Ishikawa (cell line): ENCODE measurements at regions not wholly inside any gene's neighbourhood (a gene's known extent, or its start where the extent isn't known, plus 50 kb on each side); places are given as distances from the start of the nearest gene placed in this dataset.

Experiments
- CEBPB ChIP-seq: IDR thresholded peaks from 2 replicates; pipeline ENCODE4 v1.6.1; 2012
- CREB1 ChIP-seq: IDR thresholded peaks from 2 replicates; pipeline ENCODE4 v1.6.1; 2012; ENCODE audit warnings: low read depth
- EGR1 ChIP-seq: IDR thresholded peaks from 2 replicates; pipeline ENCODE4 v1.6.1; 2012
- EP300 ChIP-seq: IDR thresholded peaks from 2 replicates; pipeline ENCODE4 v1.6.1; 2012; ENCODE audit warnings: borderline replicate concordance
- FOXM1 ChIP-seq: IDR thresholded peaks from 2 replicates; pipeline ENCODE4 v1.6.1; 2012; ENCODE audit warnings: low read depth, borderline replicate concordance
- MAX ChIP-seq: IDR thresholded peaks from 2 replicates; pipeline ENCODE4 v1.6.1; 2012
- NFIC ChIP-seq: IDR thresholded peaks from 2 replicates; pipeline ENCODE4 v1.6.1; 2012
- RAD21 ChIP-seq: IDR thresholded peaks from 2 replicates; pipeline ENCODE4 v1.6.1; 2012; ENCODE audit warnings: low read depth
- REST ChIP-seq: IDR thresholded peaks from 2 replicates; pipeline ENCODE4 v1.6.1; 2012; ENCODE audit warnings: low read depth, mild to moderate bottlenecking
- TAF1 ChIP-seq: IDR thresholded peaks from 2 replicates; pipeline ENCODE4 v1.6.1; 2012; ENCODE audit warnings: low read depth, mild to moderate bottlenecking
- TCF12 ChIP-seq: IDR thresholded peaks from 2 replicates; pipeline ENCODE4 v1.6.1; 2012; ENCODE audit warnings: low read depth
- TEAD4 ChIP-seq: IDR thresholded peaks from 2 replicates; pipeline ENCODE4 v1.6.1; 2012
- USF1 ChIP-seq: IDR thresholded peaks from 2 replicates; pipeline ENCODE4 v1.6.1; 2012
- YY1 ChIP-seq: IDR thresholded peaks from 2 replicates; pipeline ENCODE4 v1.6.1; 2012; ENCODE audit warnings: low read depth
- ZBTB7A ChIP-seq: IDR thresholded peaks from 2 replicates; pipeline ENCODE4 v1.6.1; 2012; ENCODE audit warnings: low read depth

GRCh38 chr9:129471201-129472019, 149.5 kb downstream of the C9orf50 start:
- TF ChIP-seq MAX (no peak), YY1 (no peak), RAD21 (no peak), USF1 (no peak), EGR1 (no peak), ZBTB7A (no peak), REST (no peak), CEBPB (no peak), TEAD4 (no peak), EP300 (no peak), TAF1 (no peak)

GRCh38 chr9:129469988-129470316, 150.9 kb downstream of the C9orf50 start:
- no peak for TF ChIP-seq YY1
- no peak for TF ChIP-seq CREB1
- no peak for TF ChIP-seq NFIC
- no peak for TF ChIP-seq RAD21
- TF ChIP-seq TCF12: no peak
- no peak for TF ChIP-seq REST
- no peak for TF ChIP-seq CEBPB
- TF ChIP-seq EGR1: no peak
- no peak for TF ChIP-seq ZBTB7A
- TF ChIP-seq FOXM1: no peak
- no peak for TF ChIP-seq EP300
- TF ChIP-seq USF1: no peak
- TF ChIP-seq TEAD4: no peak
- no peak for TF ChIP-seq MAX
- no peak for TF ChIP-seq TAF1

- TF ChIP-seq TEAD4 (peak; percentile 90), EP300 (no peak)
Measured at GRCh38 chr9:129469188-129469987, 151.5 kb downstream of the C9orf50 start.

- TF ChIP-seq CEBPB (no peak), ZBTB7A (no peak), TAF1 (no peak)
Measured at GRCh38 chr9:129467739-129468666, 152.9 kb downstream of the C9orf50 start.

GRCh38 chr9:129467004-129467588, 153.8 kb downstream of the C9orf50 start:
- no peak for TF ChIP-seq RAD21
- no peak for TF ChIP-seq EP300
- no peak for TF ChIP-seq USF1
- TF ChIP-seq TAF1: no peak
- no peak for TF ChIP-seq REST
